SK-N-SH treated with all-trans-retinoic acid at 6 μM for 48 hours (cell line): ENCODE measurements at regions not wholly inside any gene's neighbourhood (a gene's known extent, or its start where the extent isn't known, plus 50 kb on each side); places are given as distances from the start of the nearest gene placed in this dataset.

Source experiments
- ATAC-seq: fragments of 200-7000 bp; cut with Tn5 transposase; 3 replicates; pipeline ENCODE4 v1.9.1; 2020; ENCODE audit warnings: mild to moderate bottlenecking, moderate library complexity
- ARNTL ChIP-seq: fragments of 450-650 bp; formaldehyde crosslinking; IDR thresholded peaks from 2 replicates; pipeline ENCODE4 v1.5.0; 2020; ENCODE audit warnings: low read depth, mild to moderate bottlenecking, moderate library complexity, borderline replicate concordance
- BACH2 ChIP-seq: fragments of 250-450 bp; sonication (Bioruptor Pico); IDR thresholded peaks from 2 replicates; pipeline ENCODE4 v1.9.0; 2021; ENCODE audit warnings: mild to moderate bottlenecking, borderline replicate concordance
- CSDC2 ChIP-seq: fragments of 250-450 bp; sonication (Bioruptor Pico); IDR thresholded peaks from 2 replicates; pipeline ENCODE4 v1.5.0; 2020; ENCODE audit warnings: mild to moderate bottlenecking, moderate library complexity
- ESRRG ChIP-seq: fragments of 250-450 bp; sonication (Bioruptor Pico); IDR thresholded peaks from 2 replicates; pipeline ENCODE4 v1.6.1; 2021; ENCODE audit warnings: mild to moderate bottlenecking
- GLIS3 ChIP-seq: fragments of 250-450 bp; sonication (Bioruptor Pico); IDR thresholded peaks from 2 replicates; pipeline ENCODE4 v1.5.0; 2020; ENCODE audit warnings: mild to moderate bottlenecking, moderate library complexity
- ISL1 ChIP-seq: fragments of 250-450 bp; sonication (Bioruptor Pico); IDR thresholded peaks from 2 replicates; pipeline ENCODE4 v2.1.2; 2022; ENCODE audit warnings: mild to moderate bottlenecking, moderate library complexity
- OSR1 ChIP-seq: fragments of 250-450 bp; sonication (Bioruptor Pico); IDR thresholded peaks from 2 replicates; pipeline ENCODE4 v1.8.0; 2022; ENCODE audit warnings: moderate library complexity, mild to moderate bottlenecking, inconsistent platforms
- RARB ChIP-seq: fragments of 250-450 bp; sonication (Bioruptor Pico); IDR thresholded peaks from 2 replicates; pipeline ENCODE4 v1.8.0; 2021; ENCODE audit warnings: mild to moderate bottlenecking, moderate library complexity
- SNAI2 ChIP-seq: fragments of 250-450 bp; sonication (Bioruptor Pico); IDR thresholded peaks from 2 replicates; pipeline ENCODE4 v1.5.0; 2020; ENCODE audit warnings: mild to moderate bottlenecking, moderate library complexity
- TCF4 ChIP-seq: fragments of 250-450 bp; sonication (Bioruptor Pico); IDR thresholded peaks from 2 replicates; pipeline ENCODE4 v1.8.0; 2021; ENCODE audit warnings: mild to moderate bottlenecking, moderate library complexity, borderline replicate concordance
- ZC3H10 ChIP-seq: fragments of 250-450 bp; sonication (Bioruptor Pico); IDR thresholded peaks from 2 replicates; pipeline ENCODE4 v1.5.1; 2021; ENCODE audit warnings: mild to moderate bottlenecking, moderate library complexity
- ZFP3 ChIP-seq: fragments of 250-450 bp; sonication (Bioruptor Pico); IDR thresholded peaks from 2 replicates; pipeline ENCODE4 v1.5.0; 2020; ENCODE audit warnings: mild to moderate bottlenecking, moderate library complexity
- ZFP30 ChIP-seq: fragments of 450-650 bp; formaldehyde crosslinking; IDR thresholded peaks from 2 replicates; pipeline ENCODE4 v1.5.0; 2022; ENCODE audit warnings: mild to moderate bottlenecking, moderate library complexity
- ZNF565 ChIP-seq: fragments of 450-650 bp; formaldehyde crosslinking; conservative IDR thresholded peaks from 2 replicates; pipeline ENCODE4 v1.5.0; 2020; ENCODE audit warnings: low read depth, mild to moderate bottlenecking, moderate library complexity
- ZNF70 ChIP-seq: fragments of 450-650 bp; formaldehyde crosslinking; IDR thresholded peaks from 2 replicates; pipeline ENCODE4 v1.5.0; 2020; ENCODE audit warnings: mild to moderate bottlenecking, moderate library complexity
- ZNF8 ChIP-seq: fragments of 450-650 bp; formaldehyde crosslinking; IDR thresholded peaks from 2 replicates; pipeline ENCODE4 v1.5.0; 2020; ENCODE audit warnings: mild to moderate bottlenecking, moderate library complexity
- TF ChIP-seq, protein P1 (sequence below): fragments of 250-450 bp; sonication (Bioruptor Pico); IDR thresholded peaks from 2 replicates; pipeline ENCODE4 v1.5.1; 2021; ENCODE audit warnings: mild to moderate bottlenecking, moderate library complexity
- TF ChIP-seq, protein P2 (sequence below): fragments of 250-450 bp; sonication (Bioruptor Pico); IDR thresholded peaks from 2 replicates; pipeline ENCODE4 v1.8.0; 2020; ENCODE audit warnings: mild to moderate bottlenecking, moderate library complexity, borderline replicate concordance
- TF ChIP-seq, protein P3 (sequence below): fragments of 250-450 bp; sonication (Bioruptor Pico); IDR thresholded peaks from 2 replicates; pipeline ENCODE4 v1.5.0; 2020; ENCODE audit warnings: mild to moderate bottlenecking, moderate library complexity
- TF ChIP-seq, protein P4 (sequence below): fragments of 250-450 bp; sonication (Bioruptor Pico); IDR thresholded peaks from 2 replicates; pipeline ENCODE4 v1.8.0; 2021; ENCODE audit warnings: low read depth, mild to moderate bottlenecking, moderate library complexity, borderline replicate concordance
- TF ChIP-seq, protein P5 (sequence below): fragments of 250-450 bp; sonication (Bioruptor Pico); IDR thresholded peaks from 2 replicates; pipeline ENCODE4 v1.5.1; 2020; ENCODE audit warnings: low read depth, mild to moderate bottlenecking, moderate library complexity

DNA sequence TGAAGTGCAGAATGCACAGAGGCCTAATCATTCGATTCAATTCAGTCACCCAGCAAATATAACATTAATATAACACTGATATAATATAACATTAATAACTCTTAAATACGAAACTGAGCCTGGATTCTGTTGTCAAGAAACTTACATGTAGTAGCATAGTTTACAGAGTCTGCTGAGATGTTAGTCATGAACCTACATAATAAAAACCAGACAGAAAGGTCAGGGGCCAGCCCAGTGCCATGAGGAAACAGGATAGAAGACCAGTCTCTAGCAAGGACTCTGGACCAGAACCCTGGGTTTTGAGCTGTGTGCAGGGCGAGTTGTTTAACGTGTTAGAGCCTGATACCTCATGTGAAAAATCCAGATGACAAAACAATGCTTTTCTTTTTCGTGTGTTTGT lies 234.7 kb downstream of the NR2F1-AS1 start:
- TF ChIP-seq ZFP3 (CRISPR knock-in tag): no peak
- TF ChIP-seq, protein P1, sequence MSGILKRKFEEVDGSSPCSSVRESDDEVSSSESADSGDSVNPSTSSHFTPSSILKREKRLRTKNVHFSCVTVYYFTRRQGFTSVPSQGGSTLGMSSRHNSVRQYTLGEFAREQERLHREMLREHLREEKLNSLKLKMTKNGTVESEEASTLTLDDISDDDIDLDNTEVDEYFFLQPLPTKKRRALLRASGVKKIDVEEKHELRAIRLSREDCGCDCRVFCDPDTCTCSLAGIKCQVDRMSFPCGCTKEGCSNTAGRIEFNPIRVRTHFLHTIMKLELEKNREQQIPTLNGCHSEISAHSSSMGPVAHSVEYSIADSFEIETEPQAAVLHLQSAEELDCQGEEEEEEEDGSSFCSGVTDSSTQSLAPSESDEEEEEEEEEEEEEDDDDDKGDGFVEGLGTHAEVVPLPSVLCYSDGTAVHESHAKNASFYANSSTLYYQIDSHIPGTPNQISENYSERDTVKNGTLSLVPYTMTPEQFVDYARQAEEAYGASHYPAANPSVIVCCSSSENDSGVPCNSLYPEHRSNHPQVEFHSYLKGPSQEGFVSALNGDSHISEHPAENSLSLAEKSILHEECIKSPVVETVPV (CRISPR knock-in tag): no peak
- TF ChIP-seq SNAI2 (CRISPR knock-in tag): no peak
- TF ChIP-seq BACH2: no peak
- no peak for TF ChIP-seq ZNF70 (CRISPR knock-in tag)
- ATAC-seq: no peak

DNA sequence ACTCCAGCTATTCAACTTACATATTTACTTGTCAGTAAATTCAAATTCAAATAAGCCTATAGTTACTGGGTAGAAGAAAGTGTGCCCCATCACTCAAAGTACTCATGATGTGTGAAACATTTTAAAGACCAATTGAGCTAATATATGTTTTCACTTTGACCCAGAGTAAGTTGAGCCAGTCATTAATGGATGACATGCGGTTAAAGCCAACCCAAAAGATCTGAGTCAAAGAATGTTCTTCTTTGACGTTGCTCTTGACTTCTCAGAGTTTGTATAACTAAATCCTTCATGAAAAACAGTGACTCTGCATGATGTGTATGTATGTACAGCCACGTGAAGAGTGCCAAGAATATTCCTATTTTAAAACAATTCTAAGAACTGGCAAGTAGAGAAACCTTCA lies 237.4 kb downstream of the NR2F1-AS1 start:
- TF ChIP-seq ARNTL (CRISPR knock-in tag) (no peak), ESRRG (CRISPR knock-in tag) (no peak), BACH2 (no peak), RARB (CRISPR knock-in tag) (no peak)
- TF ChIP-seq, protein P2, sequence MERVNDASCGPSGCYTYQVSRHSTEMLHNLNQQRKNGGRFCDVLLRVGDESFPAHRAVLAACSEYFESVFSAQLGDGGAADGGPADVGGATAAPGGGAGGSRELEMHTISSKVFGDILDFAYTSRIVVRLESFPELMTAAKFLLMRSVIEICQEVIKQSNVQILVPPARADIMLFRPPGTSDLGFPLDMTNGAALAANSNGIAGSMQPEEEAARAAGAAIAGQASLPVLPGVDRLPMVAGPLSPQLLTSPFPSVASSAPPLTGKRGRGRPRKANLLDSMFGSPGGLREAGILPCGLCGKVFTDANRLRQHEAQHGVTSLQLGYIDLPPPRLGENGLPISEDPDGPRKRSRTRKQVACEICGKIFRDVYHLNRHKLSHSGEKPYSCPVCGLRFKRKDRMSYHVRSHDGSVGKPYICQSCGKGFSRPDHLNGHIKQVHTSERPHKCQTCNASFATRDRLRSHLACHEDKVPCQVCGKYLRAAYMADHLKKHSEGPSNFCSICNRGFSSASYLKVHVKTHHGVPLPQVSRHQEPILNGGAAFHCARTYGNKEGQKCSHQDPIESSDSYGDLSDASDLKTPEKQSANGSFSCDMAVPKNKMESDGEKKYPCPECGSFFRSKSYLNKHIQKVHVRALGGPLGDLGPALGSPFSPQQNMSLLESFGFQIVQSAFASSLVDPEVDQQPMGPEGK (CRISPR knock-in tag): no peak
- TF ChIP-seq, protein P3, sequence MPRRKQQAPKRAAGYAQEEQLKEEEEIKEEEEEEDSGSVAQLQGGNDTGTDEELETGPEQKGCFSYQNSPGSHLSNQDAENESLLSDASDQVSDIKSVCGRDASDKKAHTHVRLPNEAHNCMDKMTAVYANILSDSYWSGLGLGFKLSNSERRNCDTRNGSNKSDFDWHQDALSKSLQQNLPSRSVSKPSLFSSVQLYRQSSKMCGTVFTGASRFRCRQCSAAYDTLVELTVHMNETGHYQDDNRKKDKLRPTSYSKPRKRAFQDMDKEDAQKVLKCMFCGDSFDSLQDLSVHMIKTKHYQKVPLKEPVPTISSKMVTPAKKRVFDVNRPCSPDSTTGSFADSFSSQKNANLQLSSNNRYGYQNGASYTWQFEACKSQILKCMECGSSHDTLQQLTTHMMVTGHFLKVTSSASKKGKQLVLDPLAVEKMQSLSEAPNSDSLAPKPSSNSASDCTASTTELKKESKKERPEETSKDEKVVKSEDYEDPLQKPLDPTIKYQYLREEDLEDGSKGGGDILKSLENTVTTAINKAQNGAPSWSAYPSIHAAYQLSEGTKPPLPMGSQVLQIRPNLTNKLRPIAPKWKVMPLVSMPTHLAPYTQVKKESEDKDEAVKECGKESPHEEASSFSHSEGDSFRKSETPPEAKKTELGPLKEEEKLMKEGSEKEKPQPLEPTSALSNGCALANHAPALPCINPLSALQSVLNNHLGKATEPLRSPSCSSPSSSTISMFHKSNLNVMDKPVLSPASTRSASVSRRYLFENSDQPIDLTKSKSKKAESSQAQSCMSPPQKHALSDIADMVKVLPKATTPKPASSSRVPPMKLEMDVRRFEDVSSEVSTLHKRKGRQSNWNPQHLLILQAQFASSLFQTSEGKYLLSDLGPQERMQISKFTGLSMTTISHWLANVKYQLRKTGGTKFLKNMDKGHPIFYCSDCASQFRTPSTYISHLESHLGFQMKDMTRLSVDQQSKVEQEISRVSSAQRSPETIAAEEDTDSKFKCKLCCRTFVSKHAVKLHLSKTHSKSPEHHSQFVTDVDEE (CRISPR knock-in tag): no peak
- no peak for ATAC-seq

DNA sequence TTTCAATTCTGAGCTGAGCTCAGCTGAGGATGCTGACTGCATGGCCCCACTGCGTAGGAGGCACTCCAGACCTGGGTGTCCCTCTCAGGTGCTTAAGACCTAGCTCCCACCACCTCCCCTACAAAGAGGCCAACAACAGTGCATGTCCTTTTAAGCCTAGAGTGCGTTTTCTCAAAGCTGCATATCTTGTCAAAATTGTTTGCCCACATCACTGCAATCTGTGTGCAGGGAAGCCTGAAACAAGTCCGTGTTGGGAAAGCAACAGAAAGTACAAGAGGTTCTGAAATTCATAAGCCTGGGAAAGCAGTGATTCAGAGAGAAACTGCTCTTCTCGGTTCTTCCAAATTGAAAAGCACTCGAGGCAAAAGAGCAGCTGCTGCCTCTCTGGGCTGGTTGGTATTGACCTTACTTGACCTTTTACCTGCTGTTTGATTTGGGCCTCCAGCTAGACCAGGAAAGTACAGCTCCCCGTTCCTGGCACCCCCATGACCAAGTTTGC lies 238.4 kb downstream of the NR2F1-AS1 start:
- no peak for ATAC-seq
- TF ChIP-seq TCF4 (CRISPR knock-in tag) (no peak), BACH2 (no peak), GLIS3 (CRISPR knock-in tag) (no peak), SNAI2 (CRISPR knock-in tag) (no peak), ZC3H10 (CRISPR knock-in tag) (no peak), ESRRG (CRISPR knock-in tag) (no peak), CSDC2 (no peak), OSR1 (CRISPR knock-in tag) (no peak), ZFP30 (CRISPR knock-in tag) (no peak), ZNF70 (CRISPR knock-in tag) (no peak), ZNF565 (CRISPR knock-in tag) (no peak), ZFP3 (CRISPR knock-in tag) (no peak), ISL1 (CRISPR knock-in tag) (no peak), ZNF8 (CRISPR knock-in tag) (no peak), ARNTL (CRISPR knock-in tag) (no peak)
- TF ChIP-seq, protein P1 (CRISPR knock-in tag): no peak
- TF ChIP-seq, protein P2 (CRISPR knock-in tag): no peak
- TF ChIP-seq, protein P4, sequence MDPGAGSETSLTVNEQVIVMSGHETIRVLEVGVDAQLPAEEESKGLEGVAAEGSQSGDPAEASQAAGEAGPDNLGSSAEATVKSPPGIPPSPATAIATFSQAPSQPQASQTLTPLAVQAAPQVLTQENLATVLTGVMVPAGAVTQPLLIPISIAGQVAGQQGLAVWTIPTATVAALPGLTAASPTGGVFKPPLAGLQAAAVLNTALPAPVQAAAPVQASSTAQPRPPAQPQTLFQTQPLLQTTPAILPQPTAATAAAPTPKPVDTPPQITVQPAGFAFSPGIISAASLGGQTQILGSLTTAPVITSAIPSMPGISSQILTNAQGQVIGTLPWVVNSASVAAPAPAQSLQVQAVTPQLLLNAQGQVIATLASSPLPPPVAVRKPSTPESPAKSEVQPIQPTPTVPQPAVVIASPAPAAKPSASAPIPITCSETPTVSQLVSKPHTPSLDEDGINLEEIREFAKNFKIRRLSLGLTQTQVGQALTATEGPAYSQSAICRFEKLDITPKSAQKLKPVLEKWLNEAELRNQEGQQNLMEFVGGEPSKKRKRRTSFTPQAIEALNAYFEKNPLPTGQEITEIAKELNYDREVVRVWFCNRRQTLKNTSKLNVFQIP (CRISPR knock-in tag): no peak
- TF ChIP-seq, protein P3 (CRISPR knock-in tag): no peak
- TF ChIP-seq, protein P5, sequence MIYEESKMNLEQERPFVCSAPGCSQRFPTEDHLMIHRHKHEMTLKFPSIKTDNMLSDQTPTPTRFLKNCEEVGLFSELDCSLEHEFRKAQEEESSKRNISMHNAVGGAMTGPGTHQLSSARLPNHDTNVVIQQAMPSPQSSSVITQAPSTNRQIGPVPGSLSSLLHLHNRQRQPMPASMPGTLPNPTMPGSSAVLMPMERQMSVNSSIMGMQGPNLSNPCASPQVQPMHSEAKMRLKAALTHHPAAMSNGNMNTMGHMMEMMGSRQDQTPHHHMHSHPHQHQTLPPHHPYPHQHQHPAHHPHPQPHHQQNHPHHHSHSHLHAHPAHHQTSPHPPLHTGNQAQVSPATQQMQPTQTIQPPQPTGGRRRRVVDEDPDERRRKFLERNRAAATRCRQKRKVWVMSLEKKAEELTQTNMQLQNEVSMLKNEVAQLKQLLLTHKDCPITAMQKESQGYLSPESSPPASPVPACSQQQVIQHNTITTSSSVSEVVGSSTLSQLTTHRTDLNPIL (CRISPR knock-in tag): no peak
